Activated CD4-positive, alpha-beta memory T cell treated with anti-CD3 and anti-CD28 coated beads for 36 hours (primary cell): ENCODE measurements at regions not wholly inside any gene's neighbourhood (a gene's known extent, or its start where the extent isn't known, plus 50 kb on each side); places are given as distances from the start of the nearest gene placed in this dataset.

ENCODE experiments used
- CTCF ChIA-PET: fragments of 350-600 bp; sonication (Branson Sonifier 250); formaldehyde crosslinking; loops from one replicate; lab custom pipeline; 2021; ENCODE audit warnings: antibody characterized with exemption, inconsistent platforms; lab: Charles Lee
- POLR2A ChIA-PET: fragments of 350-600 bp; sonication (Branson Sonifier 250); formaldehyde crosslinking; loops from one replicate; lab custom pipeline; 2021; ENCODE audit warnings: antibody characterized with exemption; lab: Charles Lee
- DNase-seq: peaks from one replicate; pipeline ENCODE4 v3.0.0-alpha.2; 2020
- H3K27ac Mint-ChIP-seq: one replicate; pipeline ENCODE4 v1.8.0; 2021; ENCODE audit warnings: mixed read lengths
- H3K27me3 Mint-ChIP-seq: one replicate; pipeline ENCODE4 v1.8.0; 2021; ENCODE audit warnings: mixed read lengths
- H3K36me3 Mint-ChIP-seq: one replicate; pipeline ENCODE4 v1.8.0; 2021; ENCODE audit warnings: mixed read lengths
- H3K4me1 Mint-ChIP-seq: one replicate; pipeline ENCODE4 v1.8.0; 2021; ENCODE audit warnings: low read depth, mixed read lengths
- H3K4me3 Mint-ChIP-seq: one replicate; pipeline ENCODE4 v1.8.0; 2021; ENCODE audit warnings: mild to moderate bottlenecking, mixed read lengths
- H3K9me3 Mint-ChIP-seq: one replicate; pipeline ENCODE4 v1.8.0; 2021; ENCODE audit warnings: mixed read lengths
- intact Hi-C: fragments of 100-400 bp; cut with micrococcal nuclease; formaldehyde crosslinking; loops from one replicate; pipeline ENCODE4 v1.15.1; 2023

GRCh38 chr1:170247751-170248521 lies 102.2 kb downstream of the NTMT2 start:
- POLR2A ChIA-PET, result no interaction called here

DNA sequence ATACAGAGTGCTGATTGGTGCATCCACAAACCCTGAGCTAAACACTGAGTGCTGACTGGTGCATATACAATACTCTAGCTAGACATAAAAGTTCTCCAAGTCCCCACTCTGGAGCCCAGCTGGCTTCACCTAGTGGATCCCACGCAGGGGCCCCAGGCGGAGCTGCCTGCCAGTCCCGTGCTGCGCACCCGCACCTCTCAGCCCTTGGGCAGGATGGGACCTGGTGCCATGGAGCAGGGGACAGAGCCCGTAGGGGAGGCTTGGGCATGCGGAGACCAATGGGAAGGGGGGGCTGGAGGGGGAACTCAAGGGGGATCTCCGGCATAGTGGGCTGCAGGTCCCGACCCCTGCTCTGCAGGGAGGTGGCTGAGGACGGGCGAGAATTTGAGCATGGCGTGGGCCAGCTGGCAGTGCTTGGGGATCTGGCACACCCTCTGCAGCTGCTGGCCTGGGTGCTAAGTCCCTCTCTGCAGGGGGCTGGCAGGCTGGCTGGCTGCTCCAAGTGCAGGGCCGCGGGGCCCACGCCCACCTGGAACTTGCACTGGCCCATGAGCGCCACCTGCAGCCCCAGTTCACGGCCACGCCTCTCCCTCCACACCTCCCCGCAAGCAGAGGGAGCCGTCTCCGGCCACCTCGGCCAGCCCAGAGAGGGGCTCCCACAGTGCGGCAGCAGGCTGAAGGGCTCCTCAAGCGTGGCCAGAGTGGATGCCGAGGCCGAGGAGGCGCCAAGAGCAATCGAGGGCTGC lies 104.9 kb downstream of the NTMT2 start:
- POLR2A ChIA-PET, result no interaction called here
- CTCF ChIA-PET, result interaction anchor here (1.0 kb wide), 1 partner anchor 324 kb away, joined by 3 read pairs; no protein-coding TSS in a partner anchor
- no peaks in the 10 kb centered on the region for H3K36me3 Mint-ChIP-seq
- no peaks in the 10 kb centered on the region for H3K9me3 Mint-ChIP-seq
- no peak overlapping the region for H3K4me3 Mint-ChIP-seq
- intact Hi-C loops, result no loop called here
- H3K27ac Mint-ChIP-seq, result no peak overlapping the region
- peaks cover 9% of the 10 kb centered on the region for H3K4me1 Mint-ChIP-seq
- no peak for DNase-seq
- no peaks in the 10 kb centered on the region for H3K27me3 Mint-ChIP-seq

More at GRCh38 chr1:170247751-170248521, 102.2 kb downstream of the NTMT2 start:
- Mint-ChIP-seq H3K36me3 (no peaks in the 10 kb centered on the region), H3K4me1 (peaks cover 9% of the 10 kb centered on the region), H3K4me3 (no peak overlapping the region), H3K27me3 (peaks cover 2% of the 10 kb centered on the region), H3K9me3 (no peaks in the 10 kb centered on the region), H3K27ac (no peak overlapping the region)
- CTCF ChIA-PET, result no interaction called here
- intact Hi-C loops, result no loop called here
- no peak for DNase-seq

- Mint-ChIP-seq H3K9me3 (no peaks in the 10 kb centered on the region), H3K36me3 (no peaks in the 10 kb centered on the region), H3K4me1 (peaks cover 7% of the 10 kb centered on the region), H3K27me3 (no peaks in the 10 kb centered on the region), H3K27ac (no peak overlapping the region), H3K4me3 (no peak overlapping the region)
- no peak for DNase-seq
- CTCF ChIA-PET, result no interaction called here
- intact Hi-C loops, result no loop called here
- POLR2A ChIA-PET, result no interaction called here
Observed at GRCh38 chr1:170252851-170253579, 107.3 kb downstream of the NTMT2 start.

- ChIA-PET CTCF (no interaction called here), POLR2A (no interaction called here)
- intact Hi-C loops, result no loop called here
- no peaks in the 10 kb centered on the region for H3K27me3 Mint-ChIP-seq
- no peak for DNase-seq
- no peaks in the 10 kb centered on the region for H3K36me3 Mint-ChIP-seq
- H3K4me3 Mint-ChIP-seq, result no peak overlapping the region
- H3K9me3 Mint-ChIP-seq, result no peaks in the 10 kb centered on the region
- H3K27ac Mint-ChIP-seq, result no peak overlapping the region
- H3K4me1 Mint-ChIP-seq, result no peaks in the 10 kb centered on the region
Observed at GRCh38 chr1:170254371-170254770, 108.6 kb downstream of the NTMT2 start.

DNA sequence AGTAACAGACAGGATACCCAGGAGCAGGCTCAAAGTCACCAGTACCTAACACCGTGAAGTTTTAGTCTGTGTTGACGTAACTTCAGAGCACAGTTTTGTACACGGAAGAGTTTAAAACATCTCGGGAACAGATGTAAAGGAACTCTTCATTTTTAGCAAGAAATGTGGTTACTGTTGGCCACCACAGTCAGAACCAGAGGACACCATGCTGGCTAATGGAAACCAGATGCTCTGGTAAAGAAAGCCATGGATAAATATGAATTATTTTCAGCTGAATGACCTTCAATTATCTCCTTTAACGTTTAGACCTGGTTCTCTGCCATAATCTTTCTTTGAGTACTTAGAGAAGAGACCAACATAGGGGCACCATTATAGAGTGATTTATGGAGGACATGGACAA lies 115.9 kb downstream of the NTMT2 start:
- peaks cover 4% of the 10 kb centered on the region for H3K27me3 Mint-ChIP-seq
- no peaks in the 10 kb centered on the region for H3K9me3 Mint-ChIP-seq
- ChIA-PET POLR2A (no interaction called here), CTCF (no interaction called here)
- no peak overlapping the region for H3K4me3 Mint-ChIP-seq
- intact Hi-C loops, result no loop called here
- H3K36me3 Mint-ChIP-seq, result no peaks in the 10 kb centered on the region
- DNase-seq, result no peak
- H3K27ac Mint-ChIP-seq, result no peak overlapping the region
- H3K4me1 Mint-ChIP-seq, result no peaks in the 10 kb centered on the region

DNA sequence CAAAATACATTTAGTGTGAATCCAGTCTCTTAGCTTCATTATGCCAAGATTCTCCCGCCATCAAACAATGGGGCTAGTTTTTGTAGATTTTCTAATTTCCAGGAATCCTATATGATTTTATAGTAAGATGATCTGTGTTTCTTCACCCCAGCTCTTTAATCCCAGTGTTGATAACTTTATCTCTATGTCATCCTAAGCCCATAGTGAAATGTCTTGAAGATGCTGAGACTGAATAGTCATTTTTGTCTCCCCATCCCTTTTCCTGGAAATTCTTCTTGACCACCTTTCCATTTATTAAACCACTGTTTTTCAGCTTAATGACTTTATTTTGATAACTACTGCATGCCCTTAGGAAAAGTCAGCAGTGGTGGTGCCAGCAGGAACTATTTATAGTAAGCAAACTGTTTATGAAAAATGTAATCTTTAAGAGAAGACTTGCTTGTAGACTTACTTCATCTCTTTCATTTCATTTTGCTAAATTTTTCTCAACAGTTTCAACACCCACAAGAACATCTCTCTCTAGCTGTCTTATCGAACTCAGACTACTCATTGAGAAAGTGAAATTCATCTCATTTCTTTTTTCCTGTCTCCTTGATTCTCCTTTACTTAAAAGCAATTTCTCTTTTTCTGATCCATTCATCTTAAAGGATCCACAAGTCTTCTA lies 116.6 kb downstream of the NTMT2 start:
- Mint-ChIP-seq H3K27me3 (peaks cover 4% of the 10 kb centered on the region), H3K4me3 (no peak overlapping the region), H3K4me1 (no peaks in the 10 kb centered on the region), H3K9me3 (no peaks in the 10 kb centered on the region), H3K36me3 (no peaks in the 10 kb centered on the region), H3K27ac (no peak overlapping the region)
- no peak for DNase-seq
- intact Hi-C loops, result no loop called here
- POLR2A ChIA-PET, result no interaction called here
- CTCF ChIA-PET, result no interaction called here

DNA sequence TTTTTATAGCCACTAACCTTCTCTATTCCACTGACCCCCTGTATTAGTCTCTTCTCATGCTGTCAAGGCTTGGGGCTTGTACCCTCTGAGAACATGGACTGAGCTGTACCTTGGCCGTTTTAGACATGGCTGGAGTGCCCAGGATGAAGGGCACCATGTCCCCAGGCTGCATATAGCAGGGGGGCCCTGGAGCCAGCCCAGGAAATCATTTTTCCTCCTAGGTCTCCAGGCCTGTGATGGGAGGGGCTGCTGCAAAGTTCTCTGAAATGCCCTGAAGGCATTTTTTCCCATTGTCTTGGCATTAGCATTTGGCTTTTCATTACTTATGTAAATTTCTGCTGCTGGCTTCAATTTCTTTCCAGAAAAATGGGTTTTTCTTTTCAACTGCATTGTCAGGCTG lies 119.5 kb downstream of the NTMT2 start:
- ChIA-PET CTCF (no interaction called here), POLR2A (no interaction called here)
- H3K9me3 Mint-ChIP-seq, result no peaks in the 10 kb centered on the region
- H3K27ac Mint-ChIP-seq, result no peak overlapping the region
- DNase-seq, result no peak
- no peaks in the 10 kb centered on the region for H3K4me1 Mint-ChIP-seq
- H3K4me3 Mint-ChIP-seq, result no peak overlapping the region
- peaks cover 2% of the 10 kb centered on the region for H3K27me3 Mint-ChIP-seq
- intact Hi-C loops, result no loop called here
- no peaks in the 10 kb centered on the region for H3K36me3 Mint-ChIP-seq

- H3K4me1 Mint-ChIP-seq, result no peaks in the 10 kb centered on the region
- intact Hi-C loops, result no loop called here
- no peak overlapping the region for H3K27ac Mint-ChIP-seq
- POLR2A ChIA-PET, result no interaction called here
- no peaks in the 10 kb centered on the region for H3K9me3 Mint-ChIP-seq
- no peak for DNase-seq
- H3K36me3 Mint-ChIP-seq, result no peaks in the 10 kb centered on the region
- H3K27me3 Mint-ChIP-seq, result peaks cover 2% of the 10 kb centered on the region
- H3K4me3 Mint-ChIP-seq, result no peak overlapping the region
- CTCF ChIA-PET, result no interaction called here
Observed at GRCh38 chr1:170267317-170267716, 121.6 kb downstream of the NTMT2 start.

- H3K9me3 Mint-ChIP-seq, result no peaks in the 10 kb centered on the region
- peaks cover 1% of the 10 kb centered on the region for H3K27me3 Mint-ChIP-seq
- H3K27ac Mint-ChIP-seq, result no peak overlapping the region
- no peaks in the 10 kb centered on the region for H3K4me1 Mint-ChIP-seq
- POLR2A ChIA-PET, result no interaction called here
- CTCF ChIA-PET, result no interaction called here
- intact Hi-C loops, result no loop called here
- no peak overlapping the region for H3K4me3 Mint-ChIP-seq
- H3K36me3 Mint-ChIP-seq, result no peaks in the 10 kb centered on the region
- no peak for DNase-seq
Observed at GRCh38 chr1:170271430-170272161, 125.8 kb downstream of the NTMT2 start.

GRCh38 chr1:170273291-170274130 lies 127.8 kb downstream of the NTMT2 start:
- H3K4me1 Mint-ChIP-seq, result no peaks in the 10 kb centered on the region
- no peaks in the 10 kb centered on the region for H3K36me3 Mint-ChIP-seq
- CTCF ChIA-PET, result no interaction called here
- POLR2A ChIA-PET, result no interaction called here
- peaks cover 11% of the 10 kb centered on the region for H3K27me3 Mint-ChIP-seq
- no peak for DNase-seq
- H3K27ac Mint-ChIP-seq, result no peak overlapping the region
- H3K4me3 Mint-ChIP-seq, result no peak overlapping the region
- intact Hi-C loops, result no loop called here
- no peaks in the 10 kb centered on the region for H3K9me3 Mint-ChIP-seq

- CTCF ChIA-PET, result no interaction called here
- Mint-ChIP-seq H3K27ac (no peak overlapping the region), H3K9me3 (no peaks in the 10 kb centered on the region), H3K4me3 (no peak overlapping the region), H3K36me3 (no peaks in the 10 kb centered on the region), H3K4me1 (no peaks in the 10 kb centered on the region), H3K27me3 (peaks cover 11% of the 10 kb centered on the region)
- intact Hi-C loops, result no loop called here
- POLR2A ChIA-PET, result no interaction called here
- DNase-seq, result no peak
Observed at GRCh38 chr1:170274131-170274501, 128.4 kb downstream of the NTMT2 start.
